ENCODE measurements at regions not wholly inside any gene's neighbourhood (a gene's known extent, or its start where the extent isn't known, plus 50 kb on each side); places are given as distances from the start of the nearest gene placed in this dataset.

GRCh38 chr5:92805446-92805845 is 775.6 kb downstream of the NR2F1-AS1 start:
- no peak for TF ChIP-seq CTCF (conservative IDR thresholded peaks at IDR 0.05; ENCODE audit: low read length)
- no peak for TF ChIP-seq EZH2phosphoT487 (IDR thresholded peaks at IDR 0.05; ENCODE audit: borderline replicate concordance, low read depth, low read length)
- Histone ChIP-seq H3K4me3 (ENCODE audit: low read depth, low read length, poor library complexity, severe bottlenecking) (no peak overlapping the region), H3K4me1 (ENCODE audit: insufficient read depth, low read length, poor library complexity, severe bottlenecking) (no peaks in the 10 kb centered on the region), H3K36me3 (ENCODE audit: insufficient read depth, low read length) (no peaks in the 10 kb centered on the region), H3K27ac (ENCODE audit: low read depth, low read length, poor library complexity, severe bottlenecking) (no peak overlapping the region), H3K9me3 (ENCODE audit: low read length) (no peaks in the 10 kb centered on the region), H3K4me2 (ENCODE audit: low read length) (no peak overlapping the region), H3K79me2 (ENCODE audit: insufficient read depth, low read depth, low read length) (no peaks in the 10 kb centered on the region), H3K9me2 (ENCODE audit: insufficient read depth, low read length) (no peaks in the 10 kb centered on the region), H2AFZ (ENCODE audit: low read length) (no peak overlapping the region), H4K20me1 (ENCODE audit: insufficient read depth, low read length) (no peaks in the 10 kb centered on the region)
- BruUV-seq (replicated peaks): no TSS peak
- ChIA-PET POLR2A (no interaction called here), CTCF (ENCODE audit: unreplicated experiment) (no interaction called here)
- intact Hi-C loops (cut with micrococcal nuclease; ENCODE audit: unreplicated experiment): no loop called here
- DNase-seq (ENCODE audit: low spot score): no peak

- TF ChIP-seq CTCF (conservative IDR thresholded peaks at IDR 0.05; ENCODE audit: low read length) (no peak), EZH2phosphoT487 (IDR thresholded peaks at IDR 0.05; ENCODE audit: borderline replicate concordance, low read depth, low read length) (no peak)
- no peak for DNase-seq (ENCODE audit: low spot score)
- no peaks in the 10 kb centered on the region for H4K20me1 ChIP-seq (ENCODE audit: insufficient read depth, low read length)
- H2AFZ ChIP-seq (ENCODE audit: low read length): no peak overlapping the region
- ChIA-PET CTCF (ENCODE audit: unreplicated experiment) (no interaction called here), POLR2A (no interaction called here)
- no peak overlapping the region for H3K4me2 ChIP-seq (ENCODE audit: low read length)
- intact Hi-C loops (cut with micrococcal nuclease; ENCODE audit: unreplicated experiment): no loop called here
- H3K9me2 ChIP-seq (ENCODE audit: insufficient read depth, low read length): no peaks in the 10 kb centered on the region
- no peak overlapping the region for H3K4me3 ChIP-seq (ENCODE audit: low read depth, low read length, poor library complexity, severe bottlenecking)
- no peaks in the 10 kb centered on the region for H3K9me3 ChIP-seq (ENCODE audit: low read length)
- BruUV-seq (replicated peaks): no TSS peak
- H3K4me1 ChIP-seq (ENCODE audit: insufficient read depth, low read length, poor library complexity, severe bottlenecking): no peaks in the 10 kb centered on the region
- H3K79me2 ChIP-seq (ENCODE audit: insufficient read depth, low read depth, low read length): no peaks in the 10 kb centered on the region
- no peaks in the 10 kb centered on the region for H3K36me3 ChIP-seq (ENCODE audit: insufficient read depth, low read length)
- H3K27ac ChIP-seq (ENCODE audit: low read depth, low read length, poor library complexity, severe bottlenecking): no peak overlapping the region
Measured at GRCh38 chr5:92801911-92802310, 779.1 kb downstream of the NR2F1-AS1 start.

GRCh38 chr5:92800365-92800764 is 780.7 kb downstream of the NR2F1-AS1 start:
- H3K4me1 ChIP-seq (ENCODE audit: insufficient read depth, low read length, poor library complexity, severe bottlenecking): no peaks in the 10 kb centered on the region
- no peak overlapping the region for H3K4me3 ChIP-seq (ENCODE audit: low read depth, low read length, poor library complexity, severe bottlenecking)
- POLR2A ChIA-PET: no interaction called here
- intact Hi-C loops (cut with micrococcal nuclease; ENCODE audit: unreplicated experiment): no loop called here
- H2AFZ ChIP-seq (ENCODE audit: low read length): no peak overlapping the region
- no peaks in the 10 kb centered on the region for H3K79me2 ChIP-seq (ENCODE audit: insufficient read depth, low read depth, low read length)
- CTCF ChIA-PET (ENCODE audit: unreplicated experiment): no interaction called here
- no TSS peak for BruUV-seq (replicated peaks)
- H4K20me1 ChIP-seq (ENCODE audit: insufficient read depth, low read length): no peaks in the 10 kb centered on the region
- H3K27ac ChIP-seq (ENCODE audit: low read depth, low read length, poor library complexity, severe bottlenecking): no peak overlapping the region
- no peaks in the 10 kb centered on the region for H3K9me3 ChIP-seq (ENCODE audit: low read length)
- H3K9me2 ChIP-seq (ENCODE audit: insufficient read depth, low read length): no peaks in the 10 kb centered on the region
- H3K36me3 ChIP-seq (ENCODE audit: insufficient read depth, low read length): no peaks in the 10 kb centered on the region
- DNase-seq (ENCODE audit: low spot score): no peak
- H3K4me2 ChIP-seq (ENCODE audit: low read length): no peak overlapping the region
- TF ChIP-seq CTCF (conservative IDR thresholded peaks at IDR 0.05; ENCODE audit: low read length) (no peak), EZH2phosphoT487 (IDR thresholded peaks at IDR 0.05; ENCODE audit: borderline replicate concordance, low read depth, low read length) (no peak)

Measured in OCI-LY7 (cell line).